CD4-positive, alpha-beta T cell treated with Interleukin-17A for 1 hour (primary cell): ENCODE measurements at regions not wholly inside any gene's neighbourhood (a gene's known extent, or its start where the extent isn't known, plus 50 kb on each side); places are given as distances from the start of the nearest gene placed in this dataset.

ENCODE experiments used
- DNase-seq: peaks from one replicate; pipeline ENCODE4 v3.0.0-alpha.2; 2020

- DNase-seq, result no peak
These were observed 308.1 kb upstream of the MPDZ start for GRCh38 chr9:13587571-13587970.

DNA sequence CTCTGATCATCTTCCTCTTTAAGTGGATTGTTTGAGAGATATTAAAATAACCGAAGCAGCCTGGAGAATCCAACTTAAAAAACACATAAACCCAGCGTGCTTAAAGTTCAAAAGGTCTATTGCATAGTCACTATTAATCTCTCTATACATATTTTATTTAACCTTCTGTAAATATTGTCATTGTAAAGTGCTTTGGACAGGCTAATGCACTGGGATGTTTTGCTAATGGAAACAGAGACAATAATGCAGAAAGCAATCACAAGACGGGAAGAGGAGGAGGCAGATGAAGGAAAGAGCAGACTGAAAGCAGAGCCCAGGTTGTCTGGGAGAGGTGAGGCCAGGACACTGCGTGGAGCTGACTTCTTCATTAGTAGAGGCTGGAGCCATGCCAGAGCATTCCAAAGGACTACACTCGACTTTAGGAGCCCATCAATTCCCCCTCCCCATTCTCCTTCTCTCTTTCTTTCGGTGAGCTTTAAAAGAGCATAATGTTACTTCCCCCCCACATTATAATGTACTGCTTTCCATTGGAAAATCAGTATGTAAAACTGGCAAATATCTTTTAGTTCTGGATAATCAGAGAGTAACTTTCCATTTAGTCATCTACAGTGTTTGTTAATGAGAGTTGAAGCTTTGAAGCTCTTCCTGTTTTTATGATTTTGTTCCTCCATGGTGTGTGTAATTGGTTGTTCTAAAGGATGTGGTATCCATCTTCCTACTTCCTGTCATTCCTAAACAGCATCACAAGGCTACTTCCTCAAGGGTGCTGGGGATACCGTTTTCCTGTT, 307.3 kb upstream of the MPDZ start:
- DNase-seq, result no peak

- DNase-seq, result no peak
These were observed 301.3 kb upstream of the MPDZ start for GRCh38 chr9:13580760-13581159.

DNA sequence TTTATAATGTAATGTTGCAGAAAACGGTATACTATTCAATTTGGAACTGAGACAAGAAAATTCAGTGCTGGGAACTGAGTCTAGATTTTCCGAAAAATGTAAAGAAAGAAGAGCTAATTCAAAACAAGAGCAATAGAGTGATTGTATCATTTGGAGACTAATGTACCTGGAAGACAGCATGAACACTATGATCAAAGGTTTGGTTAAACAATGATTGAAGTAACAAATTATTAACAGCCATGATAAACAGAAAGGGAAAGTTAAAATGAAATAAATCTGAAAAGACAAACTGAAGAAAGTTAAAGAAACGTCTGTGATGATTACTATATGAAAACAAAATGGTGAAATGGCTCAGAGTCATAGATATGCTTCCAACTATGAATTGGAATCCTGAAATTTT, 300.6 kb upstream of the MPDZ start:
- no peak for DNase-seq

- no peak for DNase-seq
These were observed 296.6 kb upstream of the MPDZ start for GRCh38 chr9:13576101-13576500.

DNA sequence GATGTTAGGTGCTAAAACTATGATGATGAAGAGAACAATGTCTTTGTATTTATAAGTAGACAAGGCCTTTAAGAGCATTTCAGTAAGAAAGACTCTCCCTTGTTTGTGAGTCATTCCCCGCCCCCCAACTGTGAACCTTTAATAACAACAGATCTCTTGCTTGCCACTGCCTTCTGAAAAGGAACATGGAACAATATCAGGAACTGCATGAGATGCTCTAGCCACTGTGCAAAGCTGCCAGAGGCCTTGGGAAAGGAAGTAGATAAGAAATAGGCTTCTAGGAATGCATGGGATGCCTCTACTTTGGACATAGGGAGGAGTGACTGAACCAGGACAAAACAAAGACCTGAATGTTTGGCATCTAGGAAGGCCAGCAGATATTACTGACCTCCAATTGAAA, 296.1 kb upstream of the MPDZ start:
- DNase-seq, result no peak

DNA sequence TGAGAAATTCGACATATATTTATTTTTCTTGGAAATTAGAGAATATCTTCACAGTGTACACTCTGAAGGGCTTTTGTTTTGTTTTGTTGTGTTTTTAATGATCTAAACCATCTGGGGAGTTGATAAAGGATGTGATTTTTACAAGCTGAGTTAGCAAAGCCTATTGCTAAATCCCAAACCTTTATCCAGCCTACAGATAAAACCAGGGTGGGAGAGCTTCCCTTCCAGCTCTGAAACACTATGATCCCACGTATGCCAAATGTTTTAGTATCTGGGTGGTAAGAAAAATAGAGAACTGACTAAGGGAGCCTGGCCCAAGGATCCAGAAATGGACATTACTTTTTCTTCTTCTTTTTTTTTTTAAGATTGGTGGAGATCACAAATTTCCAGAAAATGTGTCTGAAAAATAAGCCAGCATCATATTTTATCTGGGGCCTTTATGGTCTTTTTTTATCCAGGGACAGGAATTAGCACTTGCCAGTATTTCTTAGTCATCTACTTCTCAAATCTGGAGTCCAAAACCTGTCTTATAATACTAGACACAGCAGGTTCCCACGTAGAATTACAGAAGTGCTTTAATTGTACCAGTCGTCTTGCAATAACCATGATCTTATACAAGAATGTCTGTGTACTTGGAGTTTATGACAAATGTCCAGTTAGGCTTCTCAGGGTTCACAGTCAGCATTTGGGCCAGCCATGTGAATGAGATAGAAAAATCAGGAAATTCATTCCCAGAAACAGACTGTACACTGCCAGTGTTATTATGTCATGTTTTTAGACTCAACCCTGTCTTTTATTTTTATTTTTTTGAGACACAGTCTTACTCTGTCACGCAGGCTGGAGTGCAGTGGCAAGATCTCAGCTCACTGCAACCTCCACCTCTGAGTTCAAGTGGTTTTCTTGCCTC, 290.8 kb upstream of the MPDZ start:
- DNase-seq, result no peak

- DNase-seq, result no peak
These were observed 290.1 kb upstream of the MPDZ start for GRCh38 chr9:13569602-13570067.

DNA sequence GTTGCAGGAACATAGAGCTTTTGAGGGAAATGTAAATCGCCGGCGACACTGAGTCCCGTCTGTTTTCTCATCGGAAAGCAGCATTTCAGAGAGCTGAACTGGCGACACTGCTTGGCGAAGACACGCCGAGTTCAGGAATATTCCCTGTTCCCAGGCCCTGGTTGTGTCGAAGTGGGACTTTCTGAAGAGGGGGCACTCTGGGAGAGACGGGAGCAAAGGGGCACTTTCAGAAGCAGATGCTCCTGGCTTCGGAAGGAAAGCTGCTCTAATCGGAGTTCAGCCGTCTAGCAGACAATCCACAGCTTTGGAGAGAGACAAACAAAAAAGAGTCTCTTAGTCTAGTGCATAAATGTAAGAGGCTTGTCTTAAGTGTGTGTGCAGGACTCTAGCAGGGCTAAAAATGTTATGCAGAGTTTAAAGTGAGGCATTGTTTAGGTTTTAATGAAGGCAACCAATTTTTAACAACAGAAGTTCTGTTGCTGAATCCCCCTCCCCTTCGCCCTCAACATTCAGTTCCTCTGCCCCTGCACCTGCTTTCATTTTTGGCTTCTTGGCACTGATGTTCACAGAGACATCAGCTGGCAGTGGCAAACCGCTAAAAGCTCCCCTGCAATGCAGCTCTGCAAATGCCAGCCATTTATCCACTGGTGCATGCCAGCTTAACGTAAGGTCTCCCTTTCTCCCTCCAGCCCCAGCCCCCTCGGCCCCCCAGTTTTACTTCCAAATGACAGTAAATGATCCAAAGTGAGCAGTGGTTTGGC, 289.5 kb upstream of the MPDZ start:
- DNase-seq, result no peak

GRCh38 chr9:13568405-13568804, 288.9 kb upstream of the MPDZ start:
- no peak for DNase-seq

- DNase-seq, result no peak
These were observed 288.3 kb upstream of the MPDZ start for GRCh38 chr9:13567833-13568232.

- no peak for DNase-seq
These were observed 278.3 kb upstream of the MPDZ start for GRCh38 chr9:13557746-13558145.

- no peak for DNase-seq
These were observed 277.2 kb upstream of the MPDZ start for GRCh38 chr9:13556656-13557055.

- no peak for DNase-seq
These were observed 276.6 kb upstream of the MPDZ start for GRCh38 chr9:13555989-13556500.

DNA sequence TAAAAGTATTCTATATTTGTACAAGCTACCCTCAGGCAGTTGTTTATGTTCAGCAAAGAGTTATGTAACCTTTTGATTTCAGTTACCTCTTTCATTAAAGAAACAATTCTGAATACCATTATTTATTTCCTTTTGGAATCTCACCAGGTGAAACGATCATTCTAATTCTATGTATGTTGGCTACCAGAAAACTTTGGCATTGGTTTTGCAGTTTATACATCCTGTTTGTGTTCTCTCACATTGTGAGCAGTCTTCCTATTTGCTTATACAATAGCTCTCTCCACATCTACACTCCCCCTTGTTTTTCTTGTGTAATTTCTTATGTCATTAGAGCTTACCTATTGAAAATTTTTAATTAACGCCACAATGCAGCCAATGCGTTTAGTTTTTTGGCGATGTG, 276.0 kb upstream of the MPDZ start:
- no peak for DNase-seq

DNA sequence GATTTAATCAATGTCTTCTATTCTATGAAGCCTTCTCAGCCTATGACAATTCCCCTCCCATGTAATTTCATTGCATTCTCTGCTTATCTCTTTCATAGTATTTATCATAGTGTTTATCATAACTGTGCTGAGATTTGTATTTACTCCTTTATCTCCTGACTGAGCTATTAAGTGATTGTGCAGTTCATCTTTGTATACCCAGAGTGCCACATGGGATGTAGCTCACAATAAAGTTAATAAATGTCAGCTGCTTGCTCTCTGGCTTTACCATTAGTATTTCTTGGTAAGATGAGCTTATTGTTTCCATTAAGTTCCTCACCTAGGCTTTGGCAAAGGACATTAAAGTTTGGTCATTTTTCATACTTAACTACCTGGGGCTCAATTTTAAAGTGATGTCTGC, 275.1 kb upstream of the MPDZ start:
- no peak for DNase-seq

DNA sequence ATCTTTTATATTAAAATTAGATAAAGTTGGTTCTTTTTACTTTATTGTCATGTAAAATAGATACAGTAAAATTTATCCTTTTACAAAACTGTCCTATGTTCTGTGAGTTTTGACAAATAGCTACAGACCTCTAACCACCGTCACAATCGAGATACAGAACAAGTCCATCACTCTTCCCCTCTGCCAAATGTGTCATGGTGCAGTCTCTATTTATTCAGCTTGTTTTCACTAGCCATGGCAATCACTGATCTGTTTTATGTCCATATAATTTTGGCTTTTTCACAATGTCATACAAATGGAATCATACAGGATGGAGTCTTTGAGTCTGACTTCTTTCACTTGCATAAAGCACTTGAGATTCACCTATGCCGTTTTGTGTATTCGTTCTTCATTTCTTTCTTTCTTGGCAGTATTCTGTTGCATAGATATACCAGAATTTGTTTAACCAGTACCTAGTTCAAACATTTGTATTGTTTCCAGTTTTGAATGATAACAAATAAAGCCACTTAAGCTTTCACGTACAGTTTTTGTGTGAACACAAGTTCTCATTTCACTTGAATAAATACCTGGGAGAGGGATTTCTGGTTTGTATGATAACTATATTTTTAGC, 273.2 kb upstream of the MPDZ start:
- DNase-seq, result no peak

DNA sequence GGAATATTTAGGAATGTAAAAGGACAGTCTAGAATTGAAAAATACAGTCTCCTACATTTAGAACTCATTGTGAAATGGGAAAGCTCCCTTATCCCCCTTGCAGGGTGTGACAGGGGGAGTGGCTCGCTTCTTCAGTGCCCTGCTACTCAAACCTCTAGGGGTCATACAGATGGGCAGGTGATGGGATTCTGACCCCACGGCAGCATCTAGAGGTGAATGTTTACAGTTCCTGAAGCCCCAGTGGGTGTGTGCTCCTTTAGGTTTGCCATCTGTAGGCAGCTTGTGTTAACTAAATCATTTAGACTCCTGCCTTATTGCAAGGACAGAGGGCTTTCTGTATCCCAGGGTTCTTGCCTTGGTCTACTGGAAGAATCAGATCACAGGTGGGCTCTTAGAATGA, 271.0 kb upstream of the MPDZ start:
- DNase-seq, result no peak

GRCh38 chr9:13548535-13548934, 269.0 kb upstream of the MPDZ start:
- DNase-seq, result no peak

- DNase-seq, result no peak
These were observed 255.6 kb upstream of the MPDZ start for GRCh38 chr9:13535141-13535540.

GRCh38 chr9:13534006-13534405, 254.5 kb upstream of the MPDZ start:
- DNase-seq, result no peak

GRCh38 chr9:13532407-13532806, 252.9 kb upstream of the MPDZ start:
- DNase-seq, result no peak
